HG03025 (cell line): ENCODE measurements at regions not wholly inside any gene's neighbourhood (a gene's known extent, or its start where the extent isn't known, plus 50 kb on each side); places are given as distances from the start of the nearest gene placed in this dataset.
"Not testable (repeated sequence)": the region's sequence is repeated elsewhere in the genome, so short reads cannot be mapped to it uniquely, and the experiment has no call there.

Source experiments
- ATAC-seq: cut with Tn5 transposase; IDR thresholded peaks from one replicate; pipeline ENCODE4 v1.9.1; 2021; ENCODE audit warnings: mild to moderate bottlenecking, moderate library complexity; ENCODE audit not compliant: unreplicated experiment, low FRiP score

- no peak for ATAC-seq
Observed at GRCh38 chr6:82781620-82782204, 283.9 kb downstream of the UBE3D start.

DNA sequence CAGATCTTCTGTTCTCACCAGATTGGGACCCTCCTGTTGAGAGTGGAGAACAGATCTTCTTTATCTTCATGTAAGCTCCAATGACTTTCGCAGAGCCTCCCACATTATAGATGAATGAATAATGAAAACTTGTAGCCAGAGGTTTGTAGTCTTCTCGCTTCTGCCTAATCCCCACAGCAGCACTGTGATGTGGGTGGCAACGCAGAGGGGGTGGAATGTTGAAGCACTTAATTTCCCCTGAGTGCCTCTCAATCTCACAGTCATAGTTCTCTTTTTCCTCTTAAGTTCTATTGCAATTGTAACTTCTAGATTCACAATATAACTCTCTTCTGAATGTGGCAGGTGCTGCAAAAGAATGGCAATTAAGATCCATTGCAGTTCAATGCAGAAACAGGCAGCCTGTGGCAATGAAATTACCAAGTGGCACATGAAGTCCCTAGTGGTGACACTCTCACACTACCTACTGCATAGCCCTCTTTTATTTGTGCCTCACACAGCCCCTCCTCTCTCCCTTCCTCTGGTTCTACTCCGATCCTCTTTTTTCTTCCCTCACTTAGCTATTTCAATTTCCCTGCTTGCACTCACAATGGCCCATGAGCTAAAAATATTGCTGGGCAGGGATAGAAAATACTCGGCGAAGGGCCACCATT is 281.9 kb downstream of the UBE3D start:
- no peak for ATAC-seq

- no peak for ATAC-seq
Observed at GRCh38 chr6:82785206-82785605, 280.4 kb downstream of the UBE3D start.

DNA sequence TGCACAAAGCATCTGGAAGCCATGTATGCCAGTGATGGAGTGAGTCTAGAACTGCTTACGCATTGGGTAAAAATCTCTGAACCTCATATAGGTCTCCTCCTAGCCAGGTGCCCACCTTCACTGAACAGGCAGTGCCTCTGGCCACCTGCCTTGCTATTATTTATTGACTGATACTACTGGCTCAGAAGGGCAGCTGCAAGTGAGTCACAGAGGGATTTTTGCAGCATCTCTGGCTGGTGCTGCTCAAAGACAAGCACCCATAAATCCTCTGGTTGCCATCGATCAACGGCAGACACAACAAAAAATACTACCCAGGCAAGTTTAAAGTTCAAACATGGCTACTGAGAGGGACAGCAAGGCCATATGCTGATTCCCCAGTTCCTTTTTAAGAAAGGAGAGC is 279.4 kb downstream of the UBE3D start:
- ATAC-seq: no peak

DNA sequence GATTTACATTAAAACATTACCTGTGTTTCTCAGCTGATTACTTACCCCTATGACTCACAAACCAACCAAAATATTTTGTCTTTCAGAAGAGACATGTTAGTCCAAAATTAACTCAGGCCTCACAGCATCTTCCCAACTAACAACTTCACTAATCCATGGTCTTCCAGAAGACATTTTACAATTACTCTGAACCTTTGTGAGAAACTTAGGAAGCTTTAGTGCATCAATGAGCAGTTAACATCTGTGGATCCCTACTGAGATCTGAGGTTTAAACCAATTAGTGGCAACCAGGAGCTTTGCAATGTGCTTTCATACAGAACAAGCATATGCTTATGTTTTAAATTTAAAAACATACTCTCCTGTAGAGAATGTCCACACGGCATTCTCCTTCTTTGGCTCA is 269.7 kb downstream of the UBE3D start:
- ATAC-seq: no peak

GRCh38 chr6:82801083-82801482 is 264.6 kb downstream of the UBE3D start:
- ATAC-seq: no peak

GRCh38 chr6:82816243-82816642 is 249.4 kb downstream of the UBE3D start:
- ATAC-seq: not testable (repeated sequence)

DNA sequence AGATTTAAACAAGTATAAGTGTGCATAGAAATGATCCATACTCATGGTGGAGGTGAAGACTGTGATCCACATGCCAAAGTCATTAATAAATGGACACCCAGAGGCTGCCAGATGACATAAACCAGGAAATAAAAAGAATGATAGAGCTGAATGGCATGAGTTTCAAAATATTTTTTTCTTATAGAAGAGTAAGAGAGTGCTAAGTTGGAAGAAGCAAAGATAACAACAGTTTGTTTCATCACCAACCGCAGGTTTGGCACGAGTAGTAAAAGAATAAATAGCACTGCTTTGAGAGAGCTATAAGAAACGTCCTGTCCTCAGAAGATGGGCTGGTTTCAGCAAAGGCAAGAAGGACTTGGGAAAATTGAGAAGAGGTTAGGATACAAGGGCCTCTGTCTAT is 246.9 kb downstream of the UBE3D start:
- ATAC-seq: no peak

DNA sequence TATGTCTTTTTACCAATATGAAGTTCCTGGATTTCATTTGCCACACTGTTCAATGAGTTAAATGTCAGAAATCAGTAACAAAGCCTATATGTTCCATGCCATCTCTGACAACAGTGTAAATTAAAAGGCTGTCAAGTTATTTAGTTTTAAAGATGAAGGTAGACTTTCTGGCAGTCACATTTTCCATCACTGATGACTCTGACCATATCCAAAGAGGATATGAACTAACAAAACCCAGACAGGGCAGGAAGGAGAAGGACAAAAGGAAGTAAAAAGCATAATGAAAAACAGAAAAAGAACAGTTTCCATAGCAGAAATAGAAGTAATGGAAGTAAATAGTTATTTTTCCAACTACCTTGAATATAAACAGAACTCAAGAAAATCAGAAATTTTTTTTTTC is 242.3 kb downstream of the UBE3D start:
- no peak for ATAC-seq

- no peak for ATAC-seq
Observed at GRCh38 chr6:82832811-82833210, 232.8 kb downstream of the UBE3D start.

- no peak for ATAC-seq
Observed at GRCh38 chr6:82833481-82833880, 232.2 kb downstream of the UBE3D start.

DNA sequence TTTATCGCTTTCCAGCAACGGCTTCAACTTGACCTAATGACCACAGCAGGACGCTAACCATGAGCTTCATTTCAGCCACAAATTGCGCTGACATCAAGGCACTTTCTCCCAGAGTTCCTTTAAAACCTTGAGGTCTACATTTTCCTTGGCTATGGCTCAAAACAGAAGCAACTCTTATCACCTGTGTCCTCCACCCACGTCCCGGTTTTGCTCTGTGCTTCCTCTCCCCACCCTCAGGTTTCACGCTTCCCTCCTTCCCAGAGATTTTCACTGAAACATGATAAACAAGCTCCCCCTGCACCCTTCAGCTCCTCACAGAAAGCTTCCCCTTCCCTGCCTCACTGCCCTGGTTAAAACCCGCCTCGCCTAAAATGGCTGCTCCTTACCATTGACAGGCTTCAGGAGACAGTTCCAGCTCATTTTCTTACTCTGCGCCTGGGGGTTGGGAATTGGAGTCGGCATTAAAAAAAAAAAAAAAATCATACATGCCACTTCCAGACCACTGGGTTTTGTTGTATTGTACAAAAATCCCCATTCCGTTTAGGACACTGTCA is 229.5 kb downstream of the UBE3D start:
- no peak for ATAC-seq

GRCh38 chr6:82840571-82840970 is 225.1 kb downstream of the UBE3D start:
- no peak for ATAC-seq

DNA sequence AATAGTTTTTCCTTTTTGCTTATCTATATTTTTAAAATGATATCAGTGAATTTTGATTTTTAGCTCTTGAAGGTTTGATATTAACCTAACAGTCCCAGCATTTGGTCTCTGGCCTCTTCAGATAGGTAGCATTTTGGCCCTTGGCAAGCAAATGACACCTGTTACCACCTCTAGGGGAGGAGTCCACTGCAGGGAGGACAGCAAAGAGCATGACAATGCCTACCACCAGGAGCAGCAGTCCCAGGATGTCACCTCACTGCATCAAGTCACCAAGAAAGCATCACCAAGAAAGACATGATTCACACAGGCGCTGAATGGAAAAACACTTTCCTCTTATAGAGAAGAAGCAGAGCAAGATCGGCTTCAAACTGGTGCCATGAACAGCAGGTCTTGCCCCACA is 224.3 kb downstream of the UBE3D start:
- no peak for ATAC-seq
